ENCODE measurements at regions not wholly inside any gene's neighbourhood (a gene's known extent, or its start where the extent isn't known, plus 50 kb on each side); places are given as distances from the start of the nearest gene placed in this dataset.

- Mint-ChIP-seq H3K27ac (no peak overlapping the region), H3K9me3 (no peaks in the 10 kb centered on the region), H3K36me3 (no peaks in the 10 kb centered on the region), H3K27me3 (ENCODE audit: low read depth) (no peaks in the 10 kb centered on the region), H3K4me3 (no peak overlapping the region), H3K4me1 (peaks cover 45% of the 10 kb centered on the region)
- no peak for DNase-seq (ENCODE audit: low spot score in 2 of 2, unreplicated experiment in 2 of 2)
- TF ChIP-seq CTCF (IDR thresholded peaks at IDR 0.05; ENCODE audit: unreplicated experiment) = no peak
These were observed 129.0 kb upstream of the ZEB2 start for GRCh38 chr2:144648837-144649465.

- H3K4me3 Mint-ChIP-seq = no peak overlapping the region
- no peaks in the 10 kb centered on the region for H3K36me3 Mint-ChIP-seq
These were observed 125.3 kb upstream of the ZEB2 start for GRCh38 chr2:144645083-144645778.

GRCh38 chr2:144644549-144644948, 124.6 kb upstream of the ZEB2 start:
- DNase-seq (ENCODE audit: low spot score in 2 of 2, unreplicated experiment in 2 of 2) = no peak

More at GRCh38 chr2:144645083-144645778, 125.3 kb upstream of the ZEB2 start:
- Mint-ChIP-seq H3K27ac (no peak overlapping the region), H3K4me1 (peaks cover 18% of the 10 kb centered on the region), H3K27me3 (ENCODE audit: low read depth) (no peaks in the 10 kb centered on the region), H3K9me3 (peaks cover 6% of the 10 kb centered on the region)
- no peak for TF ChIP-seq CTCF (IDR thresholded peaks at IDR 0.05; ENCODE audit: unreplicated experiment)
- no peak for DNase-seq (ENCODE audit: low spot score in 2 of 2, unreplicated experiment in 2 of 2)

GRCh38 chr2:144643537-144644336, 123.8 kb upstream of the ZEB2 start:
- no peaks in the 10 kb centered on the region for H3K27me3 Mint-ChIP-seq (ENCODE audit: low read depth)
- H3K36me3 Mint-ChIP-seq = peaks cover 4% of the 10 kb centered on the region
- TF ChIP-seq CTCF (IDR thresholded peaks at IDR 0.05; ENCODE audit: unreplicated experiment) = no peak
- no peak for DNase-seq (ENCODE audit: low spot score in 2 of 2, unreplicated experiment in 2 of 2)
- peaks cover 12% of the 10 kb centered on the region for H3K4me1 Mint-ChIP-seq
- H3K4me3 Mint-ChIP-seq = no peak overlapping the region
- peaks cover 10% of the 10 kb centered on the region for H3K9me3 Mint-ChIP-seq
- no peak overlapping the region for H3K27ac Mint-ChIP-seq

More at GRCh38 chr2:144644549-144644948, 124.6 kb upstream of the ZEB2 start:
- H3K4me3 Mint-ChIP-seq = no peak overlapping the region
- peaks cover 14% of the 10 kb centered on the region for H3K4me1 Mint-ChIP-seq
- peaks cover 6% of the 10 kb centered on the region for H3K9me3 Mint-ChIP-seq
- no peak overlapping the region for H3K27ac Mint-ChIP-seq
- H3K27me3 Mint-ChIP-seq (ENCODE audit: low read depth) = no peaks in the 10 kb centered on the region
- no peak for TF ChIP-seq CTCF (IDR thresholded peaks at IDR 0.05; ENCODE audit: unreplicated experiment)
- no peaks in the 10 kb centered on the region for H3K36me3 Mint-ChIP-seq

- Mint-ChIP-seq H3K27me3 (ENCODE audit: low read depth) (no peaks in the 10 kb centered on the region), H3K4me1 (peaks cover 12% of the 10 kb centered on the region), H3K36me3 (peaks cover 4% of the 10 kb centered on the region), H3K9me3 (peaks cover 10% of the 10 kb centered on the region), H3K27ac (no peak overlapping the region), H3K4me3 (no peak overlapping the region)
- no peak for TF ChIP-seq CTCF (IDR thresholded peaks at IDR 0.05; ENCODE audit: unreplicated experiment)
- no peak for DNase-seq (ENCODE audit: low spot score in 2 of 2, unreplicated experiment in 2 of 2)
These were observed 122.9 kb upstream of the ZEB2 start for GRCh38 chr2:144642856-144643255.

Data from mesothelial cell of epicardium (in vitro differentiated cells).